ENCODE measurements at regions not wholly inside any gene's neighbourhood (a gene's known extent, or its start where the extent isn't known, plus 50 kb on each side); places are given as distances from the start of the nearest gene placed in this dataset.

DNA sequence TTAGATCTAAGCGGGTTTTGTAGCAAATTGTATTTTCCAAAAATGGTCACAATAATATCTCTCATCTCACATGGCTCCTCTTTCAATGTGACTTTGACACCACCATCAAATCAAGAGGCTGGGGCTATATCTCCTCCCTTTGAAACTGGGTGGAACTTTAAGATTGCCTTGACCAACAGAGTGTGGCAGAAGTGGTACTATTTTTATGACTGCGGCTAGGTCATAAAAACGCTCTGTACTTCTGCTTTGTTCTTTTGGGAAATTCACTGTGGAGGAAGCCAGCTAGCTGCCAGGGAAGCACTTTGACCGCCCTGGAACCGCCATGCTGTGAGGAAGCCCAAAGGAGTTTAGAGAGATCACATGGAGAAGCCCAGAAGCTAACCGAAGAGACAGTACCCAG, 50.7 kb upstream of the ACOT11 start:
- no peak for DNase-seq (ENCODE audit: low read depth in 4 of 4, low spot score in 3 of 4)

DNA sequence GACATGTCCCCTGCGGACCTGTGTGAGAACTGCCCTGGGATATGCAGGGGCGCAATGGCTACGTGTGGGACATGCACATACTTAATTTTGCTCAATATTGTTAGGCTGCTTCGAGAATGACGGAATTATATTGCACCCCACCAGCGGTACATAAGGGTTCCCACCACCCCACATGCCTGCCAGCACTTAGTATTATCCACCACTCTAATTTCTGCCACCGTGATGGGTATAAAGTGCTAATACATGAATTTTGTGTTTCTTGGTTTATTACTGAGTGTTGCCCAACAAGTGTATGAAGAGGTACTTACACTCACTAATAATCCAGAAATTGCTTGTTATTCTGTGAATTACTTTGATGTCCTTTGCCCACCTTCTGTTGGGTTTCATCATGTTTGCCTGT, 52.1 kb upstream of the ACOT11 start:
- DNase-seq (ENCODE audit: low read depth in 4 of 4, low spot score in 3 of 4) = no peak

GRCh38 chr1:54493608-54494007, 54.4 kb upstream of the ACOT11 start:
- DNase-seq (ENCODE audit: low read depth in 4 of 4, low spot score in 3 of 4) = no peak

- no peak for DNase-seq (ENCODE audit: low read depth in 4 of 4, low spot score in 3 of 4)
Measured at GRCh38 chr1:54490361-54491248, 57.4 kb upstream of the ACOT11 start.

- no peak for DNase-seq (ENCODE audit: low read depth in 4 of 4, low spot score in 3 of 4)
Measured at GRCh38 chr1:54489627-54490250, 58.3 kb upstream of the ACOT11 start.

DNA sequence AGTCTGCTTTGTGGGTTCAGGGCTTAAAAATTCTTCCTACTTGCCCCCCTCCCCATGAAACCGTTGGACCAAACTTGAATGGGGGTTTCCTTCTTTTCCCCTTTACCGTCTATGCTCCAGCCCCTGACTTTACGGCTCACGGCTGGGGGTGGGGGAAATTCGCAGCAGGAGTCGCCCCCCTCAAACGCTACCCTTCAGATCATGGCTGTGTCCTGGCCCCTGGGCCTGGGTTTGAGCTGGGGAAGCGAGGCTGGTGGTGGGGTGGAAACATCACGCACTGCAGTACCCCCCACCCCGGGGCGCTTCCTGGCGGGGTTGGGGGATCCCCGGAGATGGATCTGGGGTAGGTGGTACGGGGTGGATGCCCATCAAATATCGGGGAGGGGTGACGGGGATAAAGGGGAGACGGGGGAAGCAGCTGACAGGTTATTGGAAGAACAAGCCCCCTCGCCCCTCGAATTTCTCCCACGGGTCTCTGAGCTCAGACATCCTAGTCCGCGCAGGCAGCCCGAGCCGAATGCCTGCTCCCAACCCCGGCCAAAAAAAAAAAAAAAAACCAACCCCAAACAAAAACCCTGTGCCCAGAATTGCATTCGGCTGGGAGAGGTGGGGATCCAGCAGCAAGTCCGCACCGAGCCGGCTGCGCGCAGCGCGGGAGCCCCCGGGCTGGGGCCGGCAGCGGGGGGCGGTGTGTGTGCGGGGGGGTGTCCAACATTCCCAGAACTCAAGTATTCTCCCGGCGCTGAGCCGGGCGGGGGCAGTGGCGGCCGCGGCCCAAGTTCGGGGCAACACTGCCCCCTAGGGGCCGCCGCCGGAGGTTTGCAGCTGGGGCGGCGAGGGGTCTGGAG, 59.0 kb upstream of the ACOT11 start:
- peak in 1 of 4 donors; percentile 84 for DNase-seq (ENCODE audit: low read depth in 4 of 4, low spot score in 3 of 4)

DNA sequence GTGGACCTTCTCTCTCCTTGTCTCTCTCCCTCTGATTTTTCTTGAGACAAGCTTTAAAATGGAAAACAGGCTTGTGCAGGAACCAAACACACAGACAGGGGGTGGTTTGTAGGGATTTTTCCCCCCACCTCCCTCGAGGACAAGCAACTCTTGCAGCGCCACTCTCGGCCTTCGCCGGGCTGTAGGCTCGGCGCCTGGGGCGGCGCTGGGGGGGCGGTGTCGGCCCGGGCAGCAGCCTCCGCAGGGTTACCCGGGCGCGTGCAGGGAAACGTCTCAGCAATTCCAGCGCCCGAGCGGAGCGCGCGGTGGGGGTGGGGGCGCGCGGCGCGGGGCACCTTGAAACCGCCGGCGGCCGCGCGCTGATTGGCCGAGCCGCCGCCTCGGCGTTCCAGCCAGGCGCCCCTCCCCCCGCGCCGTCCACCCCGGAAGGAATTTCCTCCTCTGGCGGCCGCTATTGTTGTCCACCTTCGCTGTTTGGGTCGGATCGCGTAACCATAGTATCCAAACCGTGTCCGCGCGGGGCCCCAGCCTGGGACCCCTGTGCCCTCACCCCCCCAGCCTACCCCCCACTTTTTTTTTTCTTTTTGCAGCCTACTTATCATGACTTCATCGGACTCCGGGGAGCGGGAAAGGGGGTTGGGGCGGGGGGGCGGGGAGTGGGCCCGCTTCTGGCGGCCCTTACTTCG, 59.8 kb upstream of the ACOT11 start:
- peak; percentile 86 to 88 (median 87) for DNase-seq (ENCODE audit: low read depth in 4 of 4, low spot score in 3 of 4)

DNA sequence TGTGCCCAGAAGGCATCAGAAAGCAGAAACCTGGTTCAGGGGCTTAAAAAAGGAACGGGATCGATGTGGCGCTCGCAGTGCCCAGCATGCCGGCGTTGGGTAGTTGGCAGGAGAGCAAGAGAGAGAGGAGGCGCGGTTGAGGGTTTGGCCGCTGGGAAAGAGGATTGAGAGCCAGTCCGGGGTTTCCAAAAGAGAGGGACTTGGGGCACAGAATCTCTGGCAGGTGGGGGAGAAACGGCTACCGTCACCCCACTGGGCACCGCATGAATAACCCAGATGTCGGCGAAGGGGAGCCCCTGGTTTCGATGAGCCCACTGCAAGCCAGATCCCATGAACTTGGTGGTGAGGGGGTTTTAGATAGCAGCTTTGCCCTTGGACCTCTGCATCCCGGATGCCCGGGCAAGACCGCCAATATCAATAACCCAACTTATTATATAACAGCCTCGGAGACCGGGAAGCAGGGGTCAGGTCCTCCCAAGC, 60.4 kb upstream of the ACOT11 start:
- no peak for DNase-seq (ENCODE audit: low read depth in 4 of 4, low spot score in 3 of 4)

GRCh38 chr1:54486907-54487306, 61.1 kb upstream of the ACOT11 start:
- DNase-seq (ENCODE audit: low read depth in 4 of 4, low spot score in 3 of 4) = no peak

DNA sequence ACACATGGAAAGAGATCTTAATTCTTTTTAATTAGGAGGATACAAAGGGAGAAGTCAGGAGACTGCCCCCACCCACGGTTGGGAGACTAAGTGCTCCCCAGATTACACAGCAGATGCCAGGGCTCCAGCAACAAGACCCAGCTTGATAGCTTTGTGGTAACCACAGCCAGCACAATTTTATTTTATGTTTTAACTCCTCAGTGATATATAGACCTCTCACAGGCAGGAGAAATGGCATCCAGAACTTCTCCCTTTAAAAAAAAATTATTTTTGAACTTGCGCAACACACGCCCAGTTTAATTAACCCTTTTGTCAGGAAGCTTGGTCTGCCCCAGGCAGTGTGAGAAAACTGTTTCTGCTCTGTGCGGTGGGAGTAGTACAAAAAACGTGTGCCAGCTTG, 62.6 kb upstream of the ACOT11 start:
- no peak for DNase-seq (ENCODE audit: low read depth in 4 of 4, low spot score in 3 of 4)

DNA sequence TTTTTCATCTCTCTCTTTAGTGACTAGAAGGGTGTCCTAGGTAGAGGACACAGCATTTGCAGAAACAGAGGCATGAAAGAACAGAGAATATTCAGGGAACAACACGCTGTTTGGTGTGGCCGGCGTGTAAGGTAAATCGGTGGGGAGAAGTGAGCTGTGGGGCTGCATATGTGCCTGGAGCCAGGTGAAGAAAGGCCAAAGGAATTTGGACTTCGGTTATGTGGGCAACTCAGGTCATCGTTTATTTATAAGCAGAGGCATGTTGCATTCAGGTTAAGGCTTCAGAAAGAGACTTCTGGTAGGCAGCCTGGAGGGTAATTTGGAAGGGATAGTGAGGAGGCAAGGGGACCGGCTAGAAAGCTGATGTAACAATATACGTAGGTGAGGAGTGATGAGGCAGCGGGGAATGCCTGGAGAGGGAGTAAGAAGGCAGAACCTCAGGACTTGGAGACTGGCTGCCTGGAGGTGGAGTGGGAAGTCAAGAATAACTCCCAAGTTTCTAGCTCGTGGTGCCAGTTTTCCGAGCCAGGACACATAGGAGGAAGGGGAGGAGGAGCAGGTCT, 64.1 kb upstream of the ACOT11 start:
- no peak for DNase-seq (ENCODE audit: low read depth in 4 of 4, low spot score in 3 of 4)

DNA sequence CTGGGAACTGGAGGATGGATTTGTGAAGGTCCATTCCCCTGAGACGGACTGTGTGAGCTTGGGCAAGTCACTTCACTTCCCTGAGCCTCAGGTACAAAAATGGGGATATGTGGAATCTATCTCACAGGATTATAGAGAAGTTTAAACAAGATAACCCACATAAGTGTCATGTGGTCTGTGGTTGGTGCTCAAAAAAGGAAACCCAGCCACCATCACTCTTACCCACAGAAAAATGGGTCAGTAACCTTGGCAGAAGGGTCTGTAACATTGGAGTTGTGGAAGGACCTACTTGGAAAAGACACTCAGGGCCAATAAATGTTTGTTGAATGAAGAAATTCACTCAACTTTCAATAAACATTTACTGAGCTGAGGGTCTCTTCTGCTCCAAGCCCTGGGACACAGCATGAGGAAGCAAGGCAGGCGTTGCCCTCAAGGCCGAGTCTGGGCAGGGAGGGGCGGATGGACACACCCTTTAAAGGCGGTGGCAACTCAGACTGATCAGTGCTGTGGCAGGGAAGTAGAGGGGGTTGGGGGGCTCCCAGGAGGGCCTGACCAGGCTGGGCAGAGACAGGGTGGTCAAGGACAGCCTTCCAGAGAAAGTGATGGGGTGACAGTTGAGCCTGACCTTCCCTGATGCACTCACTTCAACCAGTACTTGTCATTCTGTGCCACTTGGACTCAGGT, 66.7 kb upstream of the ACOT11 start:
- no peak for DNase-seq (ENCODE audit: low read depth in 4 of 4, low spot score in 3 of 4)

DNA sequence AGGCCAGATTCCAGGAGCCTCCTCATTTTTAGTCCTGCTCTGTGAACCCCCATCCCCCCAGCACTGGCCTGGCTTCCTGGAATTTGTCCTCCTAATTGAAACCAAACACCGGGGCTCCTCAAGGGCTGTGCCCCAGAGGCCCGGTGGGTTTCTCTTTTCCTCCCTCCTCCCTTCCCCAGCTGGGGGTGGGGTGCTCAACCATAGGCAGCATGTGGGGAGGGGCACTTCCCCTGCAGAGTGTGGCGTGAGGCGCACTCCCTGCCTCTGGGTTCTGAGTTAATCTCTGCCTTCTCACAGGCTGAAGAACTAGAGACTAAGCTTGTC, 67.5 kb upstream of the ACOT11 start:
- no peak for DNase-seq (ENCODE audit: low read depth in 4 of 4, low spot score in 3 of 4)

DNA sequence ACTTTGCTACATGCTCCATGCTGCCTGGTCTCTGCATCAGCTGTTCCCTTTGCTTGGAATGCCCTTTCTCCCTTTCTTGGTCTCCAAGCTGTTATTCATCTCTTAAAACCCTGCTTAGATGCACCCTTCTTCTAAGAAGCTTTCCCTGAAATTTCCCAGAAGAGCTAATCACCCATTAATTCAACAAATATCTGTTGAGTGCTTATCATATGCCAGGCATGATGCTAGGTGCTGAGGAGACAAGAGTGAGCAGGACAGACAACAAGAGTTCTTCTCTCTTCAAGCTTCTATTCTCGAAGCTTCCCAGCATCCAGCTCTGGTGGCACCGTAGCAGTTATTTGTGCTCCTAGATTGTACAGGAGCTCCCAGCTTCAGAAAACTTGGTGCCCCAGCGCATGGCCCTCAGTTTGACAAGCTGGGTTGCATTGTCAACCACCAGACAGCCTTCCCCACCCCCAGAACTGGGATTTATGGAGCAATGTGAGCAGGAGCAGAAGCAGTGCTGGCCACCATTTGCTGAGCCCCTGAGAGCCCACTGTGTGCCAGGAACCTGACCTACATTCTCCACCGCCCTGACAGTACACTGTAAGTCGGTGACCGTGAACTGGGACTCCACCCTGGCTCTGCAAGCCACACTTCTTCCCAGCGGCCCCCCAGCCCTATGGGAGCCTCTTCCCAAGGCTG, 68.0 kb upstream of the ACOT11 start:
- no peak for DNase-seq (ENCODE audit: low read depth in 4 of 4, low spot score in 3 of 4)

GRCh38 chr1:54479251-54479650, 68.8 kb upstream of the ACOT11 start:
- DNase-seq (ENCODE audit: low read depth in 4 of 4, low spot score in 3 of 4) = no peak

GRCh38 chr1:54477153-54477561, 70.9 kb upstream of the ACOT11 start:
- DNase-seq (ENCODE audit: low read depth in 4 of 4, low spot score in 3 of 4) = no peak

- DNase-seq (ENCODE audit: low read depth in 4 of 4, low spot score in 3 of 4) = no peak
Measured at GRCh38 chr1:54476530-54477109, 70.4 kb upstream of the SSBP3 start.

DNA sequence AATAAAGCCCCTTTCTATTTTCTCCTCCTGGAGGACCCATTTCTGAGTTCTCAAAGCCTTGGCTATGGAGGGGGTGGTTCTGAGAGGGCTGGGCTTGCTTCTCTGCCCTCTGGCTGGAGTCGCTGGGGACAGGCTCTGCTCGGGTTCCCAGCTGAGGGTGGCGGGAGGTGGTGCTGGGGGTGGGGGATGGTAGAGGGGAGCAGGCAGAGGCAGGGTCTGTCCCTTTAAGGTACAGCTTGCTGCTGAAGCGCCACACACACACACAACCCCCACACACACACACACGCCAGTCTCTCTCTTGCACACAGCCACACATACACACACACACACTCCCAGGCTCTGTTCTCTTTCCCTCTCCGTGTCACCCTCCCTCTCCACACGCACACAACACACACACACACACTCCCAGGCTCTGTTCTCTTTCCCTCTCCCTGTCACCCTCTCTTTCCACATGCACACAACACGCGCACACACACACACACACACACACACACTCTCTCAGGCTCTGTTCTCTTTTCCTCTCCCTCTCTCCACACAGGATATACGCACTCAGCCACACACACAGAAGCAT, 69.8 kb upstream of the SSBP3 start:
- DNase-seq (ENCODE audit: low read depth in 4 of 4, low spot score in 3 of 4) = no peak

Data from right renal pelvis (tissue), 4 donors.